T-helper 17 cell (primary cell): ENCODE measurements at regions not wholly inside any gene's neighbourhood (a gene's known extent, or its start where the extent isn't known, plus 50 kb on each side); places are given as distances from the start of the nearest gene placed in this dataset.

Source experiments
- ATAC-seq: fragments of 150-1000 bp; cut with Tn5 transposase; 2 replicates; pipeline ENCODE4 v1.10.0; 2021; ENCODE audit warnings: mild to moderate bottlenecking, moderate library complexity
- DNase-seq, 3 donors: peaks; one replicate each; pipeline versions ENCODE4 v3.0.0 to v3.0.0-alpha.2; 2020 to 2021
- H3K9me3 ChIP-seq: one replicate; pipeline ENCODE4 v1.7.0; 2013; ENCODE audit warnings: low read length, mild to moderate bottlenecking; ENCODE audit not compliant: control insufficient read depth, poor library complexity, severe bottlenecking
- H3K27ac Mint-ChIP-seq: one replicate; pipeline ENCODE4 v1.8.0; 2022; ENCODE audit warnings: mild to moderate bottlenecking, moderate library complexity, mixed read lengths
- H3K27me3 Mint-ChIP-seq: one replicate; pipeline ENCODE4 v1.8.0; 2022; ENCODE audit warnings: mixed read lengths
- H3K36me3 Mint-ChIP-seq: one replicate; pipeline ENCODE4 v1.8.0; 2022; ENCODE audit warnings: low read depth, mixed read lengths
- H3K4me1 Mint-ChIP-seq: one replicate; pipeline ENCODE4 v1.8.0; 2022; ENCODE audit warnings: mild to moderate bottlenecking, mixed read lengths
- H3K4me3 Mint-ChIP-seq: one replicate; pipeline ENCODE4 v1.8.0; 2022; ENCODE audit warnings: mild to moderate bottlenecking, moderate library complexity, mixed read lengths

DNA sequence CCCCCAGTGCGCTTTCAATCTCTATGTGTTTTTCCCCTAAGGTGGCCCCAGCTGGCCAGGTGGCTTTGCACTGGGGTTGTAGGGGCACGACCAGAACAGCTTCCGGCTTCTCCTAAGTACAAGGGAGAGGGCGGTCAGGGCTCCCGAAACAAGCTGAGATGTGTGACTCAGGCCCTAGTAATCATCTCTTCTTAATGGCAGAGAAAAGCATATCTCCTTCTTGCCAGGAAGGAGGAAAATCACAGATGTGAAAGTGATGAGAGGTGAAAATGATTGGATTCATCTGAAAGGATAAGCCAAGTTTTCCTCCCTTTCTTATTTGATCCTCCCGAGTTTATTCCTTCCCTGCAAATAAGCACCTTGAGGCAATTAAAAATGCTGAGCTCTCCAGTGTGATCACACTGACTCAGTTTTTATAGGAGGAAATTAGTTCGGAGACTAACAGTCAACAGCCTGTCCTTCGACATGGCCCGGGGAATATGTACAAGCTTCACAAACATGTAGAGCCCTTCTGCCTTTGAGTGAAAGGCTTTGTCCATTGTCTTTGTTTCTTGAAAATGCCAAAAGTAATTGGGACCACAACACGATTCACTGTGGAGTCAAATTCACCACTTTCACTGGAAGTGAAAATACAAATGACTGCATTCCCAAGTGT lies 514.8 kb downstream of the PSAT1 start:
- no peak for DNase-seq
- no peaks in the 10 kb centered on the region for H3K4me1 Mint-ChIP-seq
- H3K27ac Mint-ChIP-seq: no peak overlapping the region
- H3K36me3 Mint-ChIP-seq: no peaks in the 10 kb centered on the region
- H3K9me3 ChIP-seq: no peaks in the 10 kb centered on the region
- ATAC-seq: no peak
- no peak overlapping the region for H3K4me3 Mint-ChIP-seq
- H3K27me3 Mint-ChIP-seq: no peaks in the 10 kb centered on the region

DNA sequence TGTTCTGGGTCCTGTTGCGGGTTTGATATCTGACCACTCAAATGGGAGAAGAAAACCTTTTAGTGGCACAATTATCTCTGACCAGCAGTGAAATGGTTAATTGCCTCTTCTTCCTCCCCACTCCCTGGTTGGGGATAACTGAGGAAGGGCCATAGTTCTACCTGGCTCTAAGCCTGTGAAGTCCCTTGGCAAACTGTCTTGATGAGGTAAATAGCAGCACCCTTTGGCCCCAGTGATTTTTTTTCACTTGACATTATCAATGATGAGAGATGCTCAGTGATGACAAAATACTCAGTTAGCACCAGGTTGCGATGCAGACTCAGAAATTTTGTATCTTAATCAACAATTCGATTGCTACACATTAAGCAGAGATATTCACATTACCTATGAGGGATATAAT lies 515.7 kb downstream of the PSAT1 start:
- H3K9me3 ChIP-seq: no peaks in the 10 kb centered on the region
- no peaks in the 10 kb centered on the region for H3K36me3 Mint-ChIP-seq
- no peak overlapping the region for H3K4me3 Mint-ChIP-seq
- no peak for DNase-seq
- ATAC-seq: no peak
- no peaks in the 10 kb centered on the region for H3K4me1 Mint-ChIP-seq
- H3K27ac Mint-ChIP-seq: no peak overlapping the region
- H3K27me3 Mint-ChIP-seq: no peaks in the 10 kb centered on the region

GRCh38 chr9:78813602-78814180 lies 516.8 kb downstream of the PSAT1 start:
- H3K27me3 Mint-ChIP-seq: no peaks in the 10 kb centered on the region
- H3K4me3 Mint-ChIP-seq: no peak overlapping the region
- H3K9me3 ChIP-seq: no peaks in the 10 kb centered on the region
- no peaks in the 10 kb centered on the region for H3K36me3 Mint-ChIP-seq
- no peak overlapping the region for H3K27ac Mint-ChIP-seq
- DNase-seq: no peak
- ATAC-seq: no peak
- H3K4me1 Mint-ChIP-seq: no peaks in the 10 kb centered on the region

- Mint-ChIP-seq H3K4me1 (peaks cover 3% of the 10 kb centered on the region), H3K27ac (no peak overlapping the region), H3K4me3 (peak overlapping the region; percentile 78), H3K27me3 (no peaks in the 10 kb centered on the region), H3K36me3 (no peaks in the 10 kb centered on the region)
- peak; percentile 48 for ATAC-seq
- H3K9me3 ChIP-seq: no peaks in the 10 kb centered on the region
- DNase-seq: no peak
These were observed 524.3 kb downstream of the PSAT1 start for GRCh38 chr9:78821126-78821822.

DNA sequence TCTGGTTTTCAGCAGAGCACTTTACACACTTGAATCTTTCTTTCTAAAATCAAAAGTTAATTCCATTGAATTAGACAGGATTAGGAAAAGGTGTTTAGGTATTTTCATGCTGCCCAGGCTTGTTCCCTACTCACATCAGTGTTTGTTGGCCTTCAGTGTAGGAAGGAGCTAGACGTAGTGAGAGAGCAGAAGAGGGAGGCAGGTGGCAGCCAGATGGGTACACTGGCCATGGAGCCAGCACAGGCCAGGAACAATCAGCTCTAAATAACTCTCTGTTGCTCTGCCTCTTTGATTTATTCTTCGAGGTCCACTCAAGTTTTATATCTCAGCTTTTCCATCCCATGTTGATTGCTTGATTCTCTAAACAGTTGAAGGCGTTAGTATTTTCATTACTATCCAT lies 529.6 kb downstream of the PSAT1 start:
- Mint-ChIP-seq H3K36me3 (no peaks in the 10 kb centered on the region), H3K27ac (no peak overlapping the region), H3K27me3 (no peaks in the 10 kb centered on the region), H3K4me3 (no peak overlapping the region), H3K4me1 (no peaks in the 10 kb centered on the region)
- DNase-seq (no peak), ATAC-seq (no peak)
- no peaks in the 10 kb centered on the region for H3K9me3 ChIP-seq

- Mint-ChIP-seq H3K36me3 (no peaks in the 10 kb centered on the region), H3K4me3 (no peak overlapping the region), H3K27me3 (no peaks in the 10 kb centered on the region), H3K4me1 (no peaks in the 10 kb centered on the region), H3K27ac (no peak overlapping the region)
- ATAC-seq: no peak
- no peak for DNase-seq
- no peaks in the 10 kb centered on the region for H3K9me3 ChIP-seq
These were observed 531.6 kb downstream of the PSAT1 start for GRCh38 chr9:78828521-78828920.

DNA sequence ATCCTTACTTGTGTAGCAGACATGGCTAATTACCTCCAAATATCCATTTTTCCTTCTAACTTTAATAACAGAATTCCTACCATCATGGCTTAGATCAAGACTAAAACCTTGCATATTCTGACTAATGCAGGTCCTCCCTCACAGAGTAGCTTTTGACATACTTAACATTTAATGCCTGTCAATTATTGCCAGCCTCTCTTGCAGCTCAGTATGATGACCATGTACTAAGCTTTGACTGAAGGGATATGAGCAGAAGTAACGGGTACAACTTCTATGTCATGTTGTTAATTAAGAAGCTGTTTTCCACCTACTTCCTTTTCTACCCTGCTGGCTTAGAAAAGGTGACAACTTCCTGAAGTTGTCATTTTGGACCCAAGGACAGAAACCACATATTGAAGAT lies 533.4 kb downstream of the PSAT1 start:
- ATAC-seq (no peak), DNase-seq (no peak)
- no peak overlapping the region for H3K4me3 Mint-ChIP-seq
- no peaks in the 10 kb centered on the region for H3K4me1 Mint-ChIP-seq
- no peaks in the 10 kb centered on the region for H3K9me3 ChIP-seq
- H3K27me3 Mint-ChIP-seq: no peaks in the 10 kb centered on the region
- H3K27ac Mint-ChIP-seq: no peak overlapping the region
- no peaks in the 10 kb centered on the region for H3K36me3 Mint-ChIP-seq

GRCh38 chr9:78831726-78832125 lies 534.8 kb downstream of the PSAT1 start:
- no peaks in the 10 kb centered on the region for H3K9me3 ChIP-seq
- H3K4me3 Mint-ChIP-seq: no peak overlapping the region
- no peaks in the 10 kb centered on the region for H3K36me3 Mint-ChIP-seq
- no peaks in the 10 kb centered on the region for H3K27me3 Mint-ChIP-seq
- H3K4me1 Mint-ChIP-seq: no peaks in the 10 kb centered on the region
- no peak for ATAC-seq
- no peak for DNase-seq
- H3K27ac Mint-ChIP-seq: no peak overlapping the region

DNA sequence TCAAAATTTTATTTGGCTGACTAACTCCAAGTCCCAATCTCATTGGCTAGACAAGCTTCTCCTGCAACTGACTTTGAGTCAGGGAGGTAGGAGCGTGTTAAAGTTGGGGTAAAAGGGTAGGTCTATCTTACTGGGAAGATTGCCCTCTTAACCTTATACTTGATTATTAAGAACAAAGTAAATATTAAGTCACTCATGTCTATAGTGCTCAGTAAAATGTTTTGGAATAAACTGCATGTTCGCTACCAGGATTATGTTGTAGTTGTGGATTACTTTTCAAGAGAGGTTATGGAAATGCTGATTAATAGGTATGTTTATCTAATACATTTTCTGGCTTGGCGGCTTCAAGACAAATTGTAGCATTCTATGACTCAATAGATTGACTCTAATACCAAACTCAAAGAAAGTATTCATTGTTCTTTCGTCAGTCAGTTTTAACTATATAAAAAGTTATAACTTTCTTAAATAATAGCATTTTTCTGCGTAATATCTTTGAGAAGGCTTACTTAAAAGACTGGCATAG lies 539.1 kb downstream of the PSAT1 start:
- DNase-seq (no peak), ATAC-seq (no peak)
- Mint-ChIP-seq H3K4me1 (no peaks in the 10 kb centered on the region), H3K36me3 (no peaks in the 10 kb centered on the region), H3K27ac (no peak overlapping the region), H3K27me3 (no peaks in the 10 kb centered on the region), H3K4me3 (no peak overlapping the region)
- no peaks in the 10 kb centered on the region for H3K9me3 ChIP-seq

DNA sequence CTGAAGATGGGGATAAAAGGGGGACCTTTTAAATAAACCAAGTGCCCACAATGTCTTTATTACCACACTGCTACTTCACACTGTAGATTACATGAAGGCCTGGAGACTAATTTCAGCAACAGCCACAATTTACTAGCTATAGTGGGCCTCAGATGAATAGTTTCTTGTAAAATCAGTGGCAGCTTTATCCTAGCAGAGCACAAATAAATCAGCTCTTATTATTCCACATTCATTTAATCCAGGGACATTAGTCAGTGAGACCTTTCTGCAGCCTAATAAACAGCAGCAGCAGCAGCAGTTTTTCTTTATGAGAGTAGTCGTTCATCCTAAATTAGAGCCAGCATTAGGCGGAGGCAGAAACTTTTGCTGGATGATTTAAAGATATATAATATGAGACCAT lies 542.3 kb downstream of the PSAT1 start:
- no peaks in the 10 kb centered on the region for H3K27me3 Mint-ChIP-seq
- DNase-seq (no peak), ATAC-seq (no peak)
- no peaks in the 10 kb centered on the region for H3K4me1 Mint-ChIP-seq
- no peaks in the 10 kb centered on the region for H3K36me3 Mint-ChIP-seq
- no peak overlapping the region for H3K4me3 Mint-ChIP-seq
- no peaks in the 10 kb centered on the region for H3K9me3 ChIP-seq
- no peak overlapping the region for H3K27ac Mint-ChIP-seq

DNA sequence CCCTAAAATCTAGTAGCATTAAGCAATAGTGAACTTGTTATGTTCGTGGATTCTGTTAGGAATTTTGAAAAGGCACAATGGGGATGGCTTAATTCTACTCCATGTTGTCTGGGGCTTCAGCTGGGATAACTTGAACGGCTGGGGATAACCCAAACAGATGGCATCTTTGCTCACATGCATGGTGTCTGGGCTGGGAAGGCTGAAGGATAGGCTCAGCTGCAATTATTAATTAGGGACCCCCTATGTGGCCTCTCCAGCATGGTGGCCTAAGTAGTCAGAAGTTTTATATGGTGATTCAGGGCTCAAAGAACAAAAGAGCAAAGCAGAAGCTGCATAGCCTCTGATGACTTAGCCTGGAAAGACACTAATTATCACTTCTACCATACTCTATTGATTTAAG lies 551.1 kb downstream of the PSAT1 start:
- Mint-ChIP-seq H3K27me3 (no peaks in the 10 kb centered on the region), H3K4me1 (no peaks in the 10 kb centered on the region), H3K36me3 (no peaks in the 10 kb centered on the region), H3K27ac (no peak overlapping the region), H3K4me3 (no peak overlapping the region)
- ATAC-seq: no peak
- DNase-seq: no peak
- H3K9me3 ChIP-seq: no peaks in the 10 kb centered on the region

GRCh38 chr9:78856144-78856543 lies 559.2 kb downstream of the PSAT1 start:
- H3K4me1 Mint-ChIP-seq: no peaks in the 10 kb centered on the region
- no peaks in the 10 kb centered on the region for H3K36me3 Mint-ChIP-seq

GRCh38 chr9:78856781-78857180 lies 559.9 kb downstream of the PSAT1 start:
- Mint-ChIP-seq H3K27me3 (no peaks in the 10 kb centered on the region), H3K36me3 (no peaks in the 10 kb centered on the region), H3K4me3 (no peak overlapping the region), H3K27ac (no peak overlapping the region), H3K4me1 (no peaks in the 10 kb centered on the region)
- no peak for ATAC-seq
- no peaks in the 10 kb centered on the region for H3K9me3 ChIP-seq
- DNase-seq: no peak

More at GRCh38 chr9:78856144-78856543, 559.2 kb downstream of the PSAT1 start:
- Mint-ChIP-seq H3K27me3 (no peaks in the 10 kb centered on the region), H3K4me3 (no peak overlapping the region), H3K27ac (no peak overlapping the region)
- DNase-seq: no peak
- no peak for ATAC-seq
- H3K9me3 ChIP-seq: no peaks in the 10 kb centered on the region
